Activated T-helper 2 cell treated with anti-CD3 and anti-CD28 coated beads, Interferon-gamma antibody, Interleukin-2, Interleukin-4, amounts not matched to agents 10 μg/mL and 5 μg/mL and 100 μg/mL, durations not matched to agents 14 hours and 24 hours and 36 hours (primary cell): ENCODE measurements at regions not wholly inside any gene's neighbourhood (a gene's known extent, or its start where the extent isn't known, plus 50 kb on each side); places are given as distances from the start of the nearest gene placed in this dataset.

ENCODE experiments used
- DNase-seq: peaks from one replicate; pipeline ENCODE4 v3.0.0; 2021; ENCODE audit warnings: low spot score
- H3K27ac Mint-ChIP-seq: one replicate; pipeline ENCODE4 v1.8.0; 2021; ENCODE audit warnings: mixed read lengths
- H3K27me3 Mint-ChIP-seq: one replicate; pipeline ENCODE4 v1.8.0; 2021; ENCODE audit warnings: low read depth, mixed read lengths
- H3K36me3 Mint-ChIP-seq: one replicate; pipeline ENCODE4 v1.8.0; 2021; ENCODE audit warnings: low read depth, mixed read lengths
- H3K4me1 Mint-ChIP-seq: one replicate; pipeline ENCODE4 v1.8.0; 2021; ENCODE audit warnings: low read depth, mixed read lengths
- H3K4me3 Mint-ChIP-seq: one replicate; pipeline ENCODE4 v1.8.0; 2021; ENCODE audit warnings: low read depth, mild to moderate bottlenecking, moderate library complexity, mixed read lengths
- H3K9me3 Mint-ChIP-seq: one replicate; pipeline ENCODE4 v1.8.0; 2021; ENCODE audit warnings: mixed read lengths
- intact Hi-C: fragments of 100-400 bp; cut with micrococcal nuclease; formaldehyde crosslinking; loops from one replicate; pipeline ENCODE4 v1.15.1; 2023

- no peak for DNase-seq
- Mint-ChIP-seq H3K9me3 (no peaks in the 10 kb centered on the region), H3K27me3 (no peaks in the 10 kb centered on the region), H3K4me1 (no peaks in the 10 kb centered on the region), H3K36me3 (no peaks in the 10 kb centered on the region), H3K4me3 (no peak overlapping the region), H3K27ac (no peak overlapping the region)
- intact Hi-C loops = no loop called here
Observed at GRCh38 chr4:171565130-171565788, 247.9 kb upstream of the GALNTL6 start.

DNA sequence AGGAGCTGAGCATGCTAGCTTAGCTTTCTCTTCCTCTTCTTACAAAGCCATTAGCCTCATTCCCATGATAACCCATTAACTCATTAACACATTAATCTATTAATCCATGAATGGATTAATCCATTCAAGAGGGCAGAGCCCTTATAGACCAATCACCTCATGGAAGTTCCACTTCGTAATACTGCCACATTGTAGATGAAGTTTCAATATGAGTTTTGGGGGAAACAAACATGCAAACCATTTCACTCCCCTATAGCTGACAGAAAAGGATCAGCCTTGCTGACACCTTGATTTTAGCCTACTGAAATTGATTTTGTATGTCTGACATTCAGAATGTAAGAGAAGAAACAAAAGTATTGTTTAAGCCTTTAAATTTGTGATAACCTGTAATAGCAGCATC lies 251.8 kb upstream of the GALNTL6 start:
- no peak overlapping the region for H3K4me3 Mint-ChIP-seq
- no peaks in the 10 kb centered on the region for H3K9me3 Mint-ChIP-seq
- intact Hi-C loops = no loop called here
- no peaks in the 10 kb centered on the region for H3K27me3 Mint-ChIP-seq
- H3K27ac Mint-ChIP-seq = no peak overlapping the region
- H3K4me1 Mint-ChIP-seq = no peaks in the 10 kb centered on the region
- H3K36me3 Mint-ChIP-seq = no peaks in the 10 kb centered on the region
- no peak for DNase-seq

GRCh38 chr4:171553961-171554360 lies 259.2 kb upstream of the GALNTL6 start:
- intact Hi-C loops = no loop called here
- H3K27me3 Mint-ChIP-seq = no peaks in the 10 kb centered on the region
- H3K9me3 Mint-ChIP-seq = peaks cover 5% of the 10 kb centered on the region
- no peak overlapping the region for H3K27ac Mint-ChIP-seq
- DNase-seq = no peak
- no peaks in the 10 kb centered on the region for H3K36me3 Mint-ChIP-seq
- no peak overlapping the region for H3K4me3 Mint-ChIP-seq
- H3K4me1 Mint-ChIP-seq = no peaks in the 10 kb centered on the region

DNA sequence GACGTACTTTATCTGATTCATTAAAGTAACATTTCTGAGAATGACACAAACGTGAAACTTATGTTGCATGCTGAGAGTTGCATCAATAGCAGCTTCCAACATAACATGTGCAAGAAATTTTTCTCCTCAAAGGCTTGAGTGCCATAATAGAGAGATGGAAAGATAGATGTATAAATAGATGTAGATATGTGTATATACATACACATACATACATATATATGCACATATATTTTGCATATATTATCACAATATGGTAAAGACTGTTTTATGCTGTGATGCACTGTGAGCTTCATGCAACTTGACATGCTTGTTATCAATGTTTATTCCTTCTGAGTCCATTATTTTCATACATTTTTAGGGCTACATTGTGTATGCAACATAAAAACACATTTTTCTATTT lies 270.6 kb upstream of the GALNTL6 start:
- Mint-ChIP-seq H3K9me3 (peaks cover 9% of the 10 kb centered on the region), H3K4me1 (no peaks in the 10 kb centered on the region), H3K27me3 (no peaks in the 10 kb centered on the region), H3K4me3 (no peak overlapping the region), H3K36me3 (no peaks in the 10 kb centered on the region), H3K27ac (no peak overlapping the region)
- intact Hi-C loops = no loop called here
- no peak for DNase-seq

DNA sequence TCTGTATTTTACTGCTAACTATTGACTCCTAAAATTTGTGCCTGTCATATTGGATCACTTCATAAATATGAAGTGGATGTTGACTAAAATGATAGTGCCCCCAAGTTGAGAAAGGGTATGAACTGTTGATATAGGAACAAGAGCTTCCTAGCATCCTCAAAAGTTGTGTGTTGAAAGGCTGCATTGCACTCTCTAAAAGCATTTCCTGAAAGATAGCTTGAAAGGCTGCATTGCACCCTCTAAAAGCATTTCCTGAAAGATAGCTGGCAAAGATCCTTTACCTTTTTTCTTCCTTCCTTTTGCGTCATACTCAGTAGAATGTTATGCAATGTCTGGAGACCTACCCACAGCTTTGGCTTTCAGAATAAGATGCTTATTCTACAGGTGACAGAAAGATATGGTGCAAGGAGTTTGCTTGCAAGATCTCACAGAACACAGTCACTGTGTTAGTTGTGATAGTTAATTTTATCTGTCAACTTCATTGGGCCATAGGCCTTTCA lies 274.6 kb upstream of the GALNTL6 start:
- DNase-seq = no peak

DNA sequence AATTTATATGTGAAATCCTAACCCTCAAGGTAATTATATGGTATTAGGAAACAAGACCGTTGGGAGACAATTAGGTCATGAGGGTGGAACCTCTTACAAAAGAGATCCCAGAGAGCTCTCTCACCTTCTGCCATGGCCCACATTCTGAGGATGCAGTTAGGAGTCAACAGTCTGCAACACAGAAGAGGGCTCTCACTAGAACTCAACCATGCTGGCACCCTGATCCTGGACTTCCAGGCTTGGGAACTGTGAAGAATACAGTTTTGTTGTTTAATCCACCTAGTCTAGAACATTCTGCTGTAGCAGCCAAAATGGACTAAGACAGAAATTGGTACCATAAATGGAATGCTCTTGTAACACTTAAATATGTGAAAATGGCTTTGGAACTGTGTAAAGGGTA lies 278.8 kb upstream of the GALNTL6 start:
- H3K4me1 Mint-ChIP-seq = no peaks in the 10 kb centered on the region
- no peak overlapping the region for H3K4me3 Mint-ChIP-seq
- DNase-seq = no peak
- intact Hi-C loops = no loop called here
- H3K27ac Mint-ChIP-seq = no peak overlapping the region
- H3K9me3 Mint-ChIP-seq = peaks cover 4% of the 10 kb centered on the region
- H3K36me3 Mint-ChIP-seq = no peaks in the 10 kb centered on the region
- no peaks in the 10 kb centered on the region for H3K27me3 Mint-ChIP-seq

More for the DNA sequence above, 274.6 kb upstream of the GALNTL6 start:
- Mint-ChIP-seq H3K36me3 (no peaks in the 10 kb centered on the region), H3K9me3 (peaks cover 9% of the 10 kb centered on the region), H3K27ac (no peak overlapping the region), H3K4me1 (no peaks in the 10 kb centered on the region), H3K4me3 (no peak overlapping the region), H3K27me3 (no peaks in the 10 kb centered on the region)
- intact Hi-C loops = no loop called here

GRCh38 chr4:171532968-171533367 lies 280.2 kb upstream of the GALNTL6 start:
- no peak overlapping the region for H3K27ac Mint-ChIP-seq
- H3K4me1 Mint-ChIP-seq = no peaks in the 10 kb centered on the region
- intact Hi-C loops = no loop called here
- H3K27me3 Mint-ChIP-seq = no peaks in the 10 kb centered on the region
- no peak for DNase-seq
- no peaks in the 10 kb centered on the region for H3K36me3 Mint-ChIP-seq
- H3K4me3 Mint-ChIP-seq = no peak overlapping the region
- H3K9me3 Mint-ChIP-seq = peaks cover 4% of the 10 kb centered on the region

GRCh38 chr4:171524903-171525302 lies 288.3 kb upstream of the GALNTL6 start:
- intact Hi-C loops = no loop called here
- H3K4me3 Mint-ChIP-seq = no peak overlapping the region
- no peaks in the 10 kb centered on the region for H3K27me3 Mint-ChIP-seq
- DNase-seq = no peak
- H3K36me3 Mint-ChIP-seq = no peaks in the 10 kb centered on the region
- no peaks in the 10 kb centered on the region for H3K9me3 Mint-ChIP-seq
- H3K4me1 Mint-ChIP-seq = no peaks in the 10 kb centered on the region
- H3K27ac Mint-ChIP-seq = no peak overlapping the region

DNA sequence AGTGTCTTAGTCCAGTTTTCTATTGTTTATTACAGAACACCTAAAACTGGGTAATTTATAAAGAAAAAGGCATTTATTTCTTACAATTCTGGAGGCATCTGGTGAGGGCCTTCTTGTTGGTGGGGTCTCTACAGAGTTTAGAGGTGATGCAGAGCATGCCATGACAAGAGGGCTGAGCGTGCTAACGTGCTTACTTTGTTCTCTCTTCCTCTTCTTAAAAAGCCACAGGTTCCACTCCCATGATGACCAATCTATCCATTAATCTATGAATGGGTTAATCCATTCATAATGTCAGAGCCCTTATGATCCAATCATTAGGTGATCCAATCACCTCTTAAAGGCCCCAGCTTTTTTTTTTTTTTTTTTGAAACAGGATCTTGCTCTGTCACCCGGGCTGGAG lies 291.5 kb upstream of the GALNTL6 start:
- no peak overlapping the region for H3K27ac Mint-ChIP-seq
- no peaks in the 10 kb centered on the region for H3K27me3 Mint-ChIP-seq
- H3K9me3 Mint-ChIP-seq = peaks cover 4% of the 10 kb centered on the region
- H3K4me1 Mint-ChIP-seq = no peaks in the 10 kb centered on the region
- H3K36me3 Mint-ChIP-seq = no peaks in the 10 kb centered on the region
- intact Hi-C loops = no loop called here
- no peak for DNase-seq
- H3K4me3 Mint-ChIP-seq = no peak overlapping the region

DNA sequence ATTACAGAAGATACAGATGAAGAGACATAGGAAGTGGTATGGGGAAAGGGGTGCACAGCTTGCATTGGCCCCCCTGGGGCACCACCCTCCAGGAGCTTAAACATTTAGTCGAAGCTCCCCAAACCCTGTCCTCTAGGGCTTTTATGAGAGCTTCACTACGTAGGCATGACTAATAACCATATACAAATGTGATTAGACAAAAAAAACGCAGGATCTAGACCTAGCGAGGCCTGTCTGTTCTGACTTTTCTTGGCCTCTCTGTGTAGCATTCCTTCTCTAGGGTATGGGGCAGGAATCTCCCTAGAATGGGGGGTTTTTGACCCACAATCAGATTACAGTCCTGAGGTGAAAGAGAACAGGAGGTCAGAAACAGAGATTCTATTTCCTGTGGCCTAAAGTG lies 293.7 kb upstream of the GALNTL6 start:
- H3K27me3 Mint-ChIP-seq = no peaks in the 10 kb centered on the region
- no peaks in the 10 kb centered on the region for H3K4me1 Mint-ChIP-seq
- intact Hi-C loops = no loop called here
- DNase-seq = no peak
- H3K4me3 Mint-ChIP-seq = no peak overlapping the region
- H3K36me3 Mint-ChIP-seq = no peaks in the 10 kb centered on the region
- H3K27ac Mint-ChIP-seq = no peak overlapping the region
- peaks cover 4% of the 10 kb centered on the region for H3K9me3 Mint-ChIP-seq

GRCh38 chr4:171517883-171518282 lies 295.3 kb upstream of the GALNTL6 start:
- peaks cover 4% of the 10 kb centered on the region for H3K9me3 Mint-ChIP-seq

DNA sequence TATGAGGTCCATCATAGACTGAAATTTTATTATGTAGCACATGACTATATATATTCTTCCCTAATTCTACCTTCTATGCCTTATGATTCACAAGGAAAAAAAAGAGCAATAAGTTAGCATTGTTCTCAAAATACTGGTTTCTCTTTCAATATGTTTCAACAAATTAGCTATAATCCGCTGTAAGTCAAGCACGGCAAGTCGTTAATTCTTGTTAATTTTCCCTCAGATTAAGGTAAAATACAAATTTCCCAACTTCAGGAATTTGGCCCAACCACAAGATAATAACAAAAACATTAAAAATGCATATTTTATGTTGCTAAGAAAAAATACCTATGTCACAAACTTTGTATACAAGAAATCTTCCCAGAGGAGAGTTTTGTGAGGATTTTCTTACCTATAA lies 296.5 kb upstream of the GALNTL6 start:
- intact Hi-C loops = no loop called here
- H3K4me1 Mint-ChIP-seq = no peaks in the 10 kb centered on the region
- no peaks in the 10 kb centered on the region for H3K36me3 Mint-ChIP-seq
- no peak overlapping the region for H3K4me3 Mint-ChIP-seq
- H3K27me3 Mint-ChIP-seq = no peaks in the 10 kb centered on the region
- H3K9me3 Mint-ChIP-seq = peaks cover 11% of the 10 kb centered on the region
- H3K27ac Mint-ChIP-seq = no peak overlapping the region
- DNase-seq = no peak

More at GRCh38 chr4:171517883-171518282, 295.3 kb upstream of the GALNTL6 start:
- no peaks in the 10 kb centered on the region for H3K4me1 Mint-ChIP-seq
- no peak overlapping the region for H3K4me3 Mint-ChIP-seq
- no peaks in the 10 kb centered on the region for H3K36me3 Mint-ChIP-seq
- no peaks in the 10 kb centered on the region for H3K27me3 Mint-ChIP-seq
- H3K27ac Mint-ChIP-seq = no peak overlapping the region
- intact Hi-C loops = no loop called here
- no peak for DNase-seq

DNA sequence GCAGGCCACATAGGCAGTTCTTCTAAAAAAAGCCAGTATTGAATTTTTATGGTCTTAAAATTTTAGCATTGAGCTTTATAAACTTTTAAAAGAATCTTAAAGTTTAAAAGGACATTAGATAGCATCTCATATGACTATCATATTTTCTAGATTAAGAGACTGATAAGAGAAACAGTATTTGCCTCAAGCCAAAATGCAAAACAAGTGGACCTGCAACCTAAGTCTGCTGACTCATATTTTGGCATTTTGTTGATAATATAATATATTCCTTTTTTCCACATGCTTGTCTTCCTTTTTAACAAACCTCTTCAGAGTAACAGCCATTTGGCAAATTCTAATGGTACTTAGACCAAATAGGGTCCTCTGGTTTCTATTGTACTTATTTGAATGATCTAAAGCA lies 328.5 kb upstream of the GALNTL6 start:
- Mint-ChIP-seq H3K27ac (no peak overlapping the region), H3K27me3 (no peaks in the 10 kb centered on the region), H3K4me3 (no peak overlapping the region), H3K9me3 (peaks cover 6% of the 10 kb centered on the region), H3K4me1 (no peaks in the 10 kb centered on the region), H3K36me3 (no peaks in the 10 kb centered on the region)
- DNase-seq = no peak
- intact Hi-C loops = no loop called here

GRCh38 chr4:171478181-171478580 lies 335.0 kb upstream of the GALNTL6 start:
- H3K9me3 Mint-ChIP-seq = peaks cover 9% of the 10 kb centered on the region
- H3K4me3 Mint-ChIP-seq = no peak overlapping the region
- no peak overlapping the region for H3K27ac Mint-ChIP-seq
- no peaks in the 10 kb centered on the region for H3K27me3 Mint-ChIP-seq
- no peaks in the 10 kb centered on the region for H3K4me1 Mint-ChIP-seq
- DNase-seq = no peak
- H3K36me3 Mint-ChIP-seq = no peaks in the 10 kb centered on the region
- intact Hi-C loops = no loop called here
